ENCODE measurements at regions not wholly inside any gene's neighbourhood (a gene's known extent, or its start where the extent isn't known, plus 50 kb on each side); places are given as distances from the start of the nearest gene placed in this dataset.

- Histone ChIP-seq H3K4me2 (ENCODE audit: low read depth, low read length) (no peak overlapping the region), H3K9ac (ENCODE audit: insufficient read depth, low read depth, low read length) (no peak overlapping the region), H3K27me3 (ENCODE audit: control insufficient read depth in 1 of 2, insufficient read depth in 2 of 2, low read length in 2 of 2) (peaks cover 0 to 30% of the 10 kb centered on the region in 2 experiments; a peak in 2 of 5 replicates), H3K27ac (ENCODE audit: extremely low read length, insufficient read depth, low read length) (no peak overlapping the region), H3K4me1 (ENCODE audit: insufficient read depth, low read length) (no peaks in the 10 kb centered on the region), H3K79me2 (ENCODE audit: insufficient read depth, low read length) (no peaks in the 10 kb centered on the region), H2AFZ (ENCODE audit: low read length) (no peak overlapping the region), H3K9me3 (ENCODE audit: low read length) (no peaks in the 10 kb centered on the region), H4K20me1 (ENCODE audit: insufficient read depth, low read length) (no peaks in the 10 kb centered on the region), H3K36me3 (replicated peaks in 1 of 2; ENCODE audit: control insufficient read depth in 1 of 2, insufficient read depth in 2 of 2, low read length in 2 of 2) (no peaks in the 10 kb centered on the region), H3K4me3 (replicated peaks in 1 of 3; ENCODE audit: insufficient read depth in 1 of 3, low read depth in 2 of 3, low read length in 3 of 3) (no peak overlapping the region)
- intact Hi-C loops (cut with micrococcal nuclease; ENCODE audit: unreplicated experiment) (no loop called here), in situ Hi-C loops (cut with HindIII; ENCODE audit: extremely low pct_ligation_motif_present, low pct_unique_long_range_greater_than_20kb) (no loop called here)
- FAIRE-seq (no peak), DNase-seq (ENCODE audit: low spot score) (no peak), ATAC-seq (no peak)
- POLR2A ChIA-PET: no interaction called here
- CTCF ChIA-PET (ENCODE audit: low intra/inter-chr PET ratio, low total read pairs): no interaction called here
- WGBS (ENCODE audit: low lambda C conversion rate): 5% methylated on average over 3 of the region's 3 CpGs
- TF ChIP-seq ZFP36L1 (CRISPR knock-in tag; IDR thresholded peaks at IDR 0.05) (no peak), NFAT5 (CRISPR knock-in tag; IDR thresholded peaks at IDR 0.05) (no peak), ZNF496 (CRISPR knock-in tag; IDR thresholded peaks at IDR 0.05; ENCODE audit: insufficient replicate concordance) (no peak), ATF1 (CRISPR knock-in tag; IDR thresholded peaks at IDR 0.05) (no peak)
- no TSS peak for BruUV-seq (replicated peaks)
Observed at GRCh38 chr2:66240286-66240685, 194.6 kb upstream of the MEIS1 start.
